Femur (tissue), 1 donor: ENCODE measurements at regions not wholly inside any gene's neighbourhood (a gene's known extent, or its start where the extent isn't known, plus 50 kb on each side); places are given as distances from the start of the nearest gene placed in this dataset.

Source experiments
- DNase-seq: peaks from one replicate; pipeline ENCODE4 v3.0.0-alpha.2; 2017

DNA sequence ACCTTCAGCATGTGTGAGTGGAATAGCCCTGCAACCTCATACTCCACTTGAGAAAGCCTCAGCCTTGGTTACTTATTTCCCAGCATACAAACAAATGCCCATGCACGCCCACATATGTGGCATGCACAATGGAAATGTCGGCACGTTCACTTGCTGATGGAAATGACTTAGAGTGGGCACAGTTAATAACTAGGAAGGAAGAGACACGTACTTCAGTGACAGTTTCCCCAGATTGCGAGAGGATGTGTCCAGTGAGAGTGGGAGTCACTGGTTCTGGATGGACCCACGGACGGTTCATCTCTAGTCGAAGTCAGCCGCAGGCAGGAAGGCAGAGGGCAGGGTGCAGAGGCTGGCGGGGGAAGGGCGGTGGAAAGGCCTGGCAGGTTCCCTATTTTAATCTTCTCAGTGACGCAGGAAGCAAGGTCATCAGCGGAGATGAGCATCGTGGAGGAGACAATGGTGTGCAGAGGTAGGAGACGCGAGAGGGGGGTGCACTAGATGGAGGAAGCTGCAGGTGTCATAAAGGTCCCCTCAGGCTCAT lies 350.7 kb upstream of the MYT1L start:
- no peak for DNase-seq

DNA sequence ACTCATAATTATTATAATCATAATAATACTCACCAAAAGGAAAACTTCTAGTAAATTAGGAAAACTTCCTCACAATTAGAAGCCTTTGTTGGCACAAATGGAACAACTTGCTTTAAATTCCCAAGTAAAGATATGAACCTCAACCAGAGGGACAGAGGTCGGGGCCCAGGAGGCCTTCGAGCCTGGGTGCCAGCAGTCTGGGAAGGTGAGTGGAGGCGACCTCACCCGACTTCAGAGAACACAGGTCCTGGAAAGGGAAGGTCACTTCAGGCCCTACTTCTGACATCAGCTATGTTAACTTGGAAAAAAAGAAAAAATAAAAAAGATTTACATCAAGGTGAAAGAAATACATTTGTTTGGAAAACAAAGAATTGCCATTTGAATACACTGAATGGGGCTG lies 350.0 kb upstream of the MYT1L start:
- no peak for DNase-seq

DNA sequence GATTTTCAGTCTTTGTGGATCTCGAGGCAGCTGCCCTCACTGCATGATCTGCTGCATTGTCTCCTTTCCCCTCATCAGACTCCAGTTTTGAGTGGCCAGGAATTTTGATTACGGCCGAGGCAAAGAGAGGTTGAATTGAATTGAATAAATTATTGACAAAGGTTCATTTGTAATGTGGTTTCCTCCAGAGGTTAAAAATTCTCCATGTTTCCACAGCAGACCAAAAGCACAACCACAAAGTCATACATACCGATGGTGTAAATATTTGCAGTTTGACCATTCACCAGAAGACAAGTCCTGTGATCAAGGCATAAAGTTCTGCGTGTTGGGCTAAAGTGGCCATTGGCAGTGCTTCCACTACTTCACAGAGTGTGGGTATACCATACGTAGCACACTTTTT lies 343.8 kb upstream of the MYT1L start:
- DNase-seq: no peak

DNA sequence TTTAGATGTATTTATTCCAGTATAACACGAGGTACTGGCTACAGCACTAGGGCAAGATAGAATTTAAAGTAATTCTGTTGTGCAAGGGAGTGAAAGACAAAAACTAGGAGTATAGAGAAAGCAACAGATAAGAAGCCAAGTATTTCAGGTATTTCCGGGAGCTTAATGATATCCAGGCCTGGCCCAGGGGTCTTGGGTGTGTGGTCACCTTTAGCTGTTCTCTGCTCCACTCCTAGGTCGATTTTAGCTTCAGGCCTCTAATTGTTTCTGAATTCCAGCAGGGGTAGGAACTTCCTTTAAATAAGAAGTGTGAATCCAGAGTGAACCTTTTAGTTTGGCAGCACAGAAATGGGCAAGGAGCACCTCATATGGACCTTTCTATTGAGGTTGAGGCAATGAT lies 342.3 kb upstream of the MYT1L start:
- no peak for DNase-seq

DNA sequence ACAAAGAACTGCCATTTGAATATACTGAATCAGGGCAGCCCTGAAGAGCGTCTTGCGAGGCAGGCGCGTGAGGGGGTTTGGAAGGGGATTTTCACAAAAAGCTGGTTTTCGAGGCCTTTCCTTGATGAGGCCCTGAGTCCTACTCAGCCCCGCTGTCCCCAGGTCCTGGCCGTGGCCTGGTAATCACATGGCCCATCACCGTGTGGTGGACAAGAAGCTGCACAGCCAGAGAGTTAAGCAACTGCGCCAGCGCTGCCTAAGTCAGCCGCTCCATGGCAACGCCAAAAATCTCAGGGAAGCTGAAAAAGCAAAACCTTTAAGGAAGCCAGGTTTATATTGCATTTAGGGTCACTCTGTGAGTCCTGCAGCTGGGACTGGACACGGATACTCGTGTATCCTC lies 341.2 kb upstream of the MYT1L start:
- DNase-seq: no peak

DNA sequence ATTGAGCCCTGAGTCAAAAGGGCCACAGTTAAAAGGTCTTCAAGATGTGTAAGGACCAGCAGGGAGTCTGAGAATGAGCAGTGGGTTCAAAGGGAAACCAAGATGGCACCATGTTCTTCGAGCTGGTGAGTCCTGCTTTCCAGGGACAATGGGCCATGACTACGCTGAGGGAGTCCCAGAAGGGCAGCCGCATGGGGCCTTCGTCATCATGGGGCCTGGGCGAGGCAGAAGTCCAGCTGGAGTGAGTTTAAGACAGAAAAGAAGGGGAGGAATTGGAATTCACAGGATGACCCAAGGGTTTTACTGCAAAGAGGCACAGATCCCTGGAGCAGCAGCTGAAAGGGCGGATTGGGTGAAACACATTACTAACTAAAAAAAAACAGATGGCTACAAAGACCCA lies 340.8 kb upstream of the MYT1L start:
- DNase-seq: no peak

DNA sequence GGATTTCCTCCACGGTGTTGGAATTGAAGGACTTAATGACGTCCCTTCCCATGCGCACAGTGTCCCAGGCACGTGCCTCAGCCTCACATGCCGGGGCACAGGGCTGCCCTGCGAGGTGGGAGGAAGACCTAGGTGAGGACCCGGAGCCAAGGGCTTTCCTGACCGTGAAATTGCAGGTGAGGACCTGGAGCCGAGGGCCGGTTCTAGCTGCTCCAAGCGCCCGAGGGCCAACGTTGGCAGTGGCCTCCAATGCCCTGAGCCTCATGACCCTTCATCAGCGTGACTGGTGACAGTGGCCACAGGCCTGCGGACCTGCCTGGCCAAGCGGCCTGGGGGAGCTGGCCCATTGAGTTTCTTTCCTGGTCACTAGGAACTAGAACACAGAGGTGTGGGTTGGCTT lies 338.2 kb upstream of the MYT1L start:
- DNase-seq: no peak

DNA sequence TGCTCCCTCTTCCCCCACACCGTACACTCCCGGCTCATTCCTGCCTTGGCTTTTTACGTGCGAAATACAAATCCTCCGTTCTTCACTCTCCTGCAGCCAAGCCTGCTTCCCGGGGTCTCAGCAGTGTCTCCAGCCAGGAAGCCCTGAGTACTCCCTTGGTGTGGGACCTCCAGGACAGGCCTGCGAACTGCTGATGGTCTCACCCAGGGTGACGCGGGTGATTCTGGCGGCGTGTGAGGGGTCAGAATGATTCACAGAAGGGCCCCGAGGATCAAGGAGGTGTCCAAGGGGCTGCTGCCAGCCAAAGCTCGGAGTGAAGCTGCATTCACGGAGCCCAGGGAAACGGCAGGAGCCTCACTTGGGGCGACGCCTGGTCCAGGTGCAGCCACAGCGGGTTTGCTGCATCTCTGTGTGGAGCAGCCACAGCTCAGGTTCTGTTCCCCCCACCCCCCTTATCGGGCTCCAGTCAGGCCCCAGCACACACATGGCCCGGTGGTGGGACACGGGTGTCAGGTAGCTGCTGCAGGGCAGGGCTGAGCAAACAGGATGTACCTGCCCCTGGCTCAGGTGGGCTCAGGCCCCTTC lies 337.7 kb upstream of the MYT1L start:
- DNase-seq: no peak

DNA sequence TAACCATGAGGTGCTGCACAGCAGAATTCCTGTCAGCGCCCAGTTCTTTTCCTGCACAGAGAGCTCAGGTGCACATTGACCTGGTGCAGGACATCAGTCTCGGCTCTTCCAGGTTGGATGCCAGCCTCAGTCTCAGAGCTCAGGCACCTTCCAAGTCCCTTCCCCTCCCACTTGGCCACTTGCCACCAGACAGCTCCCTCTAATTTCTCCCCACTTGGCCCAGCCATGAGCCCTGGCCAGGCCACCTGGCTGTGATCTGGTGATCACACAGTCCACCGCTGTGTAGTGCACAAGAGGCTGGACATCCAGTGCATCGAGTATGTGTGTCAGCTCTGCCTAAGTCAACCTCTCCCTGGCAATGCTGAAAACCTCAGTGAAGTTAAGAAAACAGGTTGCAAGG lies 336.6 kb upstream of the MYT1L start:
- DNase-seq: no peak

DNA sequence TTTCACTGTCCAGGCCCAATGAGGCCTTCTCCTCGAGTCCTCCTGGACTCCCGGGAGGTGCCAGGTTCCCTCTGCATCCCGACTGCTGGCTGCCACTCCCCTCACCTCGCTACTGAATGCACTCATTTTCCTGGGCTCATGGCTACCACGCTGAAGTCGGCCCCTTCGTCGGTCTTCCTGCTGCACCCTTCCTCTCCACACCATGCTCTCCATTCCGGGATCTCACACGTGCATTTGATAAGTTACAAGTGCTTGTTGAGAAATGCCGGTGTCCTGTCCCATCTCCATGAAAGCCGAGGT lies 334.7 kb upstream of the MYT1L start:
- no peak for DNase-seq

DNA sequence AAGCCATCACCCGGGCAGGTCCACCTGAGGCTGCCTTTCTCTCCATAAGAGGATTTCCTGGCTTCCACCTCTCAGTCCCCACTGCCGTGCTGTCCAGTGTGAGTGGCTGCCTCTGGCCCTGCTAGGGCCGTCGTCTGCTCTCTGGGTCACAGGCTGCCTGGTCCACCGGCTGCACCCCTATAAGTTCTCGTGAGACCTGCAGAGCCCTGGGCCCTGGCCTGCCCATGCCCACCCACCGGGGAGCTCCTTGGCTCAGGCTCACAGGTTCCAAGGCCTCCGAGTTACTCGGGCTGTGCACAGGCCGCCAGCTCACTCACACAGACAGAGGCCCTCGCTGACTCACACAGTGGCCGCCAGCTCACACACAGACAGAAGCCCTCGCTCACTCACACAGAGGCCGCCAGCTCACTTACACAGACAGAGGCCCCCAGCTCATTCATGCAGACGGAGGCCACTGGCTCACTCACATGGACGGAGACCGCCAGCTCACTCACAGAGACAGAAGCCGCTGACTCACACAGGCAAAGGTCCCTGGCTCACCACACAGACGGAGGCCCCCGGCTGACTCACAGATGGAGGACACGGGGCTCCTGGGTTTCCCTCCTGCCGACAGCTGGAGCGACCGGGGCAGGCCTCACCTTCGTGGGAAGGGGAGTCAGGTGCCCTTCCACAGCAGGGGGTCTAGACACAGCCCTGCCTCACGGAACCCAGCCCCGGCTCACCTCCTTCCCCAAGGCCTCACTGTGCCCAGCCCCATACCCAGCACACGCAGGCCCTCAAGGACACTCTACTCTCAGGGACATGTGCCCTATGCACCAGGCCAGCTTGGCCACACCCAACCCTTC lies 334.1 kb upstream of the MYT1L start:
- peak; percentile 41 for DNase-seq

DNA sequence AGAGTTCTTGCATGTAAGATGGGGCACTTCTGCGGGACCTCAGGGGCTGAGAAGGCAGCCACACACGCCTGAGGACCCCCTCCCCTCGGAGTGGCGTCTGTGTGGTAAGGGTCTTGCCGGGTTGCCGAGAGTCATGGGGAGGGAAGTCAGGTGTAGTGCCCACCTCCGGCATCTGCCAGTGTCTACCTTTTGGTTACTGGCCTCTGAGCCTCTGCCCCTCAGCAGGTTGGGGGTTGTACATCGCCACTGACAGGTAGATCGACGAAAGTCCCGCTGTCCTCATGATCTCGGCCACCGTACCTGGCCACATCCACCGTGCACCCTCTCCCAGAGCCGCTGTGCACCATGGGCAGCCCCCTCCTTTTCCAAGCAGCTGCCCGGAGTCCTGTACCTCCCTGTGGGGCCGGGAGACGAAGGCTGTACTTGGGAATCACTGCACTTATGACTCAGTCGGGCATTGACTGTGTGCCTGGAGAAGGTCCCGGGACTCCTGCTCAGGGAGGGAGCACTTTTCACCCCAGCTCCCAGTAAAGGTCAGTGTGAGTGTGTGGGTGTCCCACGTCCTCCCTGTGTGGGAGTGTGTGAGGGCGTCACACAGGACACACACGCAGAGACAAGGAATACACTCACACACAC lies 332.4 kb upstream of the MYT1L start:
- no peak for DNase-seq

DNA sequence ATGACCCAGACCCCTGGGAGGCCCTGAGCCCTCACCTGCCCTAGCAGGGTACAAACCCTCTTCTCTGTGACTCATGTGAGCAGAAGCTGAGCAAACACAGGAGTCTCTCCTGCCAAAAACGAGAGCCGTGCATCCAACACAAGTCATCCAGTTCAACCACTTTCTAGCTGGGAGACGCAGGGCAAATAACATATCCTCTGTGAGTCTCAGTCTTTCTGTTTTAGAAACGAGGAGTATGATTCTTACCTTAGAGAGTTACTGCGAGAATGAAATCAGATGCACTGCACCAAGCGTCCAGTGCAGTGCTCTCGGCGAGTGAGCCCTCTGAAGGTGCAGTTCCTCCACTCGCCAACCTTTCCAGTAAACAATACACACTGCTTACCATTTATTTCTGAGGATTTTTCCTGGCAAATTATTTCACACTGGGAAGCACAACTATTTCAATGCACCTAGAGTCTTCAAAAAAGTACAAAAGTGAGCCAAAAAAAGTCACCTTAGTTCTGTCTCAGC lies 331.8 kb upstream of the MYT1L start:
- DNase-seq: no peak

DNA sequence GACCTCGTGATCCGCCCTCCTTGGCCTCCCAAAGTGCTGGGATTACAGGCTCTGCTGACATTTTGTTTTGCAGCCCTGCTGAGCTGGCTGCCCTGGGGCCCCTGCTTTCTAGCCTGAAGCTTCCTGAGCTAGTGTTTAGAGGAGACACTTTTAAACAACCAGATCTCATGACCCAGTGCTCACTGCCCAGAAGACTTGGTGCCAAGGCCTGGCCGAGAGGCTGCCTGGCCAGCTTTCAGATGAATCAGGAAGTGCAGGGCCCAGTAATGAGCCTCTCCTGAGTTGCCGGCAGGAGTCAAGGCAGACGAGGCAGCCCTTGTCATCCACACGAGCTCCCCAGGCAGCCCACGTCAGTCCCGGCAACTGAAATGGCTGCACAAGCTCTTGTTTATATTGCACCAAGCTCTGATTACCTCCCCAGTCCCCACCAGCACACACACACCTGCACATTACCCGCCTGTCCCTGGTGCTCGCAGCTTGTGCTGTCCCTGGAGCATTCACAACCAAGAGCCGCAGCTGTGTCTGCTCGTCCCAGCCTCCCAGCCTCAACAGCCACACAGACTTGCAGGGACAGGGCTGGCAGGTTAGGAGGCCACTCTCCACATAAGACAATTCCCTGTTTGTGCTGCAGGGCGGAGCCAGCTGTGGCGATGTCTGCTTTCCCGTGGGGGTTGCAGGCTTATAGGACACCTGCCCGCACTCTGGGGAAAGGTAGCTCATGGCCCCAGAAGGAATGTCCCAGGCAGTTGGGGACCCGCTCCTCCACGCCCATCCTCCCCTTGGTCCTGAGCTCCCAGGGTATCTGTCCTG lies 331.2 kb upstream of the MYT1L start:
- DNase-seq: peak; percentile 35

DNA sequence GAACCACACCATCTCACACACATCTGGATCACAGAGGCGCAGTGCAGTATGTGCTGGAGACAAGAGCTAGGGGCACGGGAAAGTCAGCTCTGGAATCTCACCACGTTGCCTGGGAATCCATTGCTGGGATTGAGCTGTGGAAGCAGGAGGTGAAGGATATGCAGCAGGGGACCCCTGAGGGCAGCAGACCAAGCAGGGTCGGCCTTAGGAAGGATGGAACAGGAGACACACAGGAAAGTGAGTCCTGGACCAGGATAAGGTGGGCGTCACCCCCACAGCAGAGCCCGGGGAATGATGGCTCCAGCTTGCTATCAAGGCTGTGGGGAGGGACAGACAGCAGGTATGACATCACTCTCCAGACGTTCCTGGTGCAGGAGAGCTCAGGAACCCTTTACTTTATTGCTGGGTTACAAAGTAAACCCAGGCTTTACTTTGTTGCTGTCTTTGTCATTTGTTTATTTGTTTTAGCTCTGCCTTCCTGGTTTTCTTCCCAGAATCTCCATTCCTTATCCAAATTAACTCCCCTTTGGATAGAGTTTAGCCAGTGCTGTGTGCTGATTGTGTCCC lies 329.8 kb upstream of the MYT1L start:
- DNase-seq: no peak

DNA sequence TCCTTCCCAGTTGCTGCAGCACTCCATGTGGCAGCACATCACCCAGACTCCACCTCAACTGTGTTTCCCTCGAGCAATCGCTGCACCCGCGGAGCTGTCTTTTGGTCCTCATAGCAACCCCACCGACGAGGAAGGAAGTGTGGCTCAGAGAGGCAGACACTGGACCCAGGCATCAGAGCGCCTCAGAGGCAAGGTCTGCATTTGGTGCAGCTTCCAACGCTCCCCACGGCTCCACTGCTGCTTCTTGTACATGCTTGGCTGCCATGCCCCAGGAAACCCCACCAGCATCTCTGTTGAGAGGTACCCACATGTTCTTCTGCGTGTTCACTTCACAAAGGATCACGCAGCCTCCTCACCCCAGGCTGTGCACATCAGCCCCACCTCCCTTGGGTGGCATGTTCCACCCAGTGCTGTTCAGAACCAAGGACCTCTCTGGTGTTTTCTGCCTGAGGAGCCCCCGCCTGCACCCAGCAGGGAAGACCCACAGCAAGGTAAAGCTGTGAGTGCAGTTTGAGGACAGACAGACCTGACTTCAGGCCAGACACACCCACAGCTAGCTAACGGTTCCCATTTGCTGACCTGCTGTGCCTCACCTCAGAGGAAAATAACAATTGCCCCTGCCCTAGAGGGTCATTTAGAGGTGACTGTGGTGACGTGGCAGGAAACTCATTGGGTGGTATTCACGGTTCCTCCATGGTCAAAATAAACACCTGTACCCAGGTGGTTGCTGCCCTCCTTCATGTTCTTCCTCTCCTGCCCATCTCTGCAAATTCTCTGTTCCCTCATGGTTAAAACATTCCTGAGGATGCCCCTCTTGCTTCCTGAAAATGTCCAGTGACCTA lies 326.3 kb upstream of the MYT1L start:
- no peak for DNase-seq

DNA sequence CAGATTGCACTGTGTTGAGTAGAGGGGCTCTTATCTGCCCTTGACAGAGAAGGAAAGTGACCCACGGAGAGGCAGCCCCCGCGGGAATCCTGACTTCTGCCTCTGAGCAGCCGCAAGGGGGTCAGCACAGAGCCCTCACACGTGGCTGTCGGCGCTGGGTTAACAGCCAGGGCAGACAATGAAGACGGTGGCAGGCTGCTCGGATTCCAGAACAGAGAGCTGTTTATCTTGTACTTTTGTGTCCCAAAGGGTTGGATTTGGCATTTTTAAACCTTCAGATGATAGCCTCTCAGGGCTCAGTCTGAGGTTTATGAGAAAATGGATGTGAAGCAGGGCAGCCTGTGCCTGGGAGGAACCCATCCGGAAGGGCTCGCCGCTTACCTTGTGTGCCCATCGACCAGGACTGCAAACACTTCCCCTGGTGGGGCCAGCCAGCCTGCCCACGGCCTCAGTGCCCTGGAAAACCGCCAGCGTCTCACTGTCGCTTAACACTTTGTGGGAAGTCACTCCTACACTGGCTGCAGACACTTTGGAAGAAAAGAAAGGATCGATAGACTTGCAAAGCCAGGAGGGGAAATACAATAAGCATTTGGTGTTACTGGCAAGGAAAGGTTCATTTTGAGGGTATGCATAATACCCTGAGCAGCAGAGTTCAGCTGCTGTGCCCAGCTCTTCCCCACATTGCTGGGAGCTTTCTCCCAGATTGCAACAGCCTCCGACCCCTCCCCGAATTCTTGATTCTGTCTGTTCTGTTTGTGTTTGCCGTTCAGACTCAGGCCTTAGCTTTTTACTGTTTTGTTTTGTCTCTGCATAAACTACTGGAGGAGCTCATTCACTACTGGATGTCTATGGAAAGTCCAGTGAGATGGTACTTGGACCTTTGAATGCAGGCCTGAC lies 325.3 kb upstream of the MYT1L start:
- DNase-seq: no peak

DNA sequence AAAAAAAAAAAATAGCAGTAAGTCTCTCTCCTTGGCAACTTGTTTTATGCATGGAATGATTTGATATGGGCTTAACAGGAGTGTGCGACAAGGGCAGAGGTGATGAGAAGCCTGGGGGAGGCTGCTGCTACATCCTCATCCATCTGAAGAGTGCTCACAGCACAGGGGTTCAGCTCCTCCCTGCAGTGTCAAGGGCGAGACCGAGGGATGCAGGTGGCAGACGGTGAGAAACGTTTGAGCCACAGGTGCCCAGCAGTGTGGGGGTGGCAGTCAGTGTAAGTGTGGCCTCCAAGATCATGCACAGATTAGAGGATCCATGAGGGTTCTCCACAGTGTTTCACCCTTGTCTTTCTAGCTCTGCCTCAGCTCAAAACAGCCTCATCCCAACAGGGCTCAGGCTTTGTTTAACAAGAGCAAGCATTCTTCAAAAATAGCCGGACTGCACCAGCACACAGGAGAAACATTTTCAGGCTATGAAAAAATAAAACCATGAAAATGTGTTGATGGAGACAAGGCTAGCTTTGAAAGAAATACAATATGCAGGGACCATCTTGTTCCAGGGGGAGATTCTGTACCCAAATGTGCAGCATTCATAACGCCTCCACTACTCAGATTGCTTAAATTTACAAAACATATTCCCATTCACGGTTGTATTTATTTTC lies 324.5 kb upstream of the MYT1L start:
- DNase-seq: no peak

DNA sequence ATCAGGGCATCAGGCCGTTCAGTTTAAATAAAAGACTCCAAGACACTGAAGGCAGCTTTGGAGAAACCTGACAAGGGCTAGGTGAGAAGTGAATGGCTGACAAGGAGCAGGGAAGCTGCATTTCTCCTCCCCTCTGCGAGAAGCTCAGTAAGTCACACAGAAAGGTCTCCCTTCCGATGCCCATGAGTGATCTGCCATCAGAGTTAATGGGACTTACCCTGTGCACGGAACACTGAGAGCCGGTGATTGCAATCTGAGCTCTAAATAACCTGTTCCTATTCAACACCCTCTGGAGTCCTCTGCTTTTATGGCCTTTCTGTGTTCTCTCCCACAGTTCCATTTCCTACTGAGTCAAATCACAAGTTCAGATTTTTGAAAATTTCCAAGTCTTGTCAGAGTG lies 322.2 kb upstream of the MYT1L start:
- no peak for DNase-seq
